VCaP (cell line): ENCODE measurements at regions not wholly inside any gene's neighbourhood (a gene's known extent, or its start where the extent isn't known, plus 50 kb on each side); places are given as distances from the start of the nearest gene placed in this dataset.
"Not testable (repeated sequence)": the region's sequence is repeated elsewhere in the genome, so short reads cannot be mapped to it uniquely, and the experiment has no call there.

Source experiments
- H3K27ac ChIP-seq: fragments of 450-650 bp; 2 replicates; pipeline ENCODE4 v1.5.1; 2017
- CTCF ChIP-seq: fragments of 450-650 bp; conservative IDR thresholded peaks from 2 replicates; pipeline ENCODE4 v1.5.1; 2017; ENCODE audit warnings: mild to moderate bottlenecking, moderate library complexity

GRCh38 chr9:73437758-73438157 lies 286.1 kb downstream of the ANXA1 start:
- no peak overlapping the region for H3K27ac ChIP-seq
- no peak for TF ChIP-seq CTCF

- H3K27ac ChIP-seq, result not testable (repeated sequence)
These were observed 288.2 kb downstream of the ANXA1 start for GRCh38 chr9:73439839-73440238.

GRCh38 chr9:73441223-73441622 lies 289.6 kb downstream of the ANXA1 start:
- no peak for TF ChIP-seq CTCF

GRCh38 chr9:73441890-73442818 lies 290.5 kb downstream of the ANXA1 start:
- H3K27ac ChIP-seq, result no peak overlapping the region
- no peak for TF ChIP-seq CTCF

More at GRCh38 chr9:73441223-73441622, 289.6 kb downstream of the ANXA1 start:
- H3K27ac ChIP-seq, result no peak overlapping the region

GRCh38 chr9:73444821-73445220 lies 293.2 kb downstream of the ANXA1 start:
- TF ChIP-seq CTCF, result no peak
- H3K27ac ChIP-seq, result no peak overlapping the region

GRCh38 chr9:73445384-73445783 lies 293.7 kb downstream of the ANXA1 start:
- not testable (repeated sequence) for H3K27ac ChIP-seq

GRCh38 chr9:73446306-73446705 lies 294.6 kb downstream of the ANXA1 start:
- TF ChIP-seq CTCF, result no peak

GRCh38 chr9:73451003-73451402 lies 299.3 kb downstream of the ANXA1 start:
- H3K27ac ChIP-seq, result no peak overlapping the region
- no peak for TF ChIP-seq CTCF

More at GRCh38 chr9:73446306-73446705, 294.6 kb downstream of the ANXA1 start:
- no peak overlapping the region for H3K27ac ChIP-seq
